ENCODE measurements at regions not wholly inside any gene's neighbourhood (a gene's known extent, or its start where the extent isn't known, plus 50 kb on each side); places are given as distances from the start of the nearest gene placed in this dataset.

DNA sequence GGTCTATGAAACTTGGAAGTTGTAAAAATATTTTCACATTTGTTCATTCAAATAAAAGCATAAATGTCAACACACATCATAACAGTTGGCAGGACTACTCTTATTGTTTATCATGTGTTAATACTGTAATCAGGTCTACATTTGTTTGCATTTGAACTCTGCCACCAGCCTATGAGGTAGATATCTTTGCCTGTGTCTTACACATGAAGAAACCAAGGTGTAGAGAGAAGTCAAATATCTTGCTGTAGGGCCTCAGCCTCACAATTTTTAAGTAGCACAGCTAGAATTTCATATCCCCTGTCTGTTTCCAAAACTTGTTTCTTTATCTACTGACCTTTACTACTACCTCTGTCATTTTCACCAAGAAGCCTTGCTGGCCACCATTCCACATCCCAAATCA, 161.9 kb downstream of the ZIC4 start:
- TF ChIP-seq, protein P1, sequence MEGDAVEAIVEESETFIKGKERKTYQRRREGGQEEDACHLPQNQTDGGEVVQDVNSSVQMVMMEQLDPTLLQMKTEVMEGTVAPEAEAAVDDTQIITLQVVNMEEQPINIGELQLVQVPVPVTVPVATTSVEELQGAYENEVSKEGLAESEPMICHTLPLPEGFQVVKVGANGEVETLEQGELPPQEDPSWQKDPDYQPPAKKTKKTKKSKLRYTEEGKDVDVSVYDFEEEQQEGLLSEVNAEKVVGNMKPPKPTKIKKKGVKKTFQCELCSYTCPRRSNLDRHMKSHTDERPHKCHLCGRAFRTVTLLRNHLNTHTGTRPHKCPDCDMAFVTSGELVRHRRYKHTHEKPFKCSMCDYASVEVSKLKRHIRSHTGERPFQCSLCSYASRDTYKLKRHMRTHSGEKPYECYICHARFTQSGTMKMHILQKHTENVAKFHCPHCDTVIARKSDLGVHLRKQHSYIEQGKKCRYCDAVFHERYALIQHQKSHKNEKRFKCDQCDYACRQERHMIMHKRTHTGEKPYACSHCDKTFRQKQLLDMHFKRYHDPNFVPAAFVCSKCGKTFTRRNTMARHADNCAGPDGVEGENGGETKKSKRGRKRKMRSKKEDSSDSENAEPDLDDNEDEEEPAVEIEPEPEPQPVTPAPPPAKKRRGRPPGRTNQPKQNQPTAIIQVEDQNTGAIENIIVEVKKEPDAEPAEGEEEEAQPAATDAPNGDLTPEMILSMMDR (IDR thresholded peaks at IDR 0.05): no peak
- TF ChIP-seq KAT7 (CRISPR knock-in tag; IDR thresholded peaks at IDR 0.05; ENCODE audit: borderline replicate concordance) (no peak), ZNF416 (CRISPR knock-in tag; IDR thresholded peaks at IDR 0.05) (no peak), ATF1 (CRISPR knock-in tag; IDR thresholded peaks at IDR 0.05) (no peak), GABPB1 (CRISPR knock-in tag; IDR thresholded peaks at IDR 0.05) (no peak), TP53 (CRISPR knock-in tag; IDR thresholded peaks at IDR 0.05) (no peak), ZNF121 (CRISPR knock-in tag; IDR thresholded peaks at IDR 0.05) (no peak), ESRRA (CRISPR knock-in tag; IDR thresholded peaks at IDR 0.05; ENCODE audit: borderline replicate concordance) (no peak)
- TF ChIP-seq, protein P2, sequence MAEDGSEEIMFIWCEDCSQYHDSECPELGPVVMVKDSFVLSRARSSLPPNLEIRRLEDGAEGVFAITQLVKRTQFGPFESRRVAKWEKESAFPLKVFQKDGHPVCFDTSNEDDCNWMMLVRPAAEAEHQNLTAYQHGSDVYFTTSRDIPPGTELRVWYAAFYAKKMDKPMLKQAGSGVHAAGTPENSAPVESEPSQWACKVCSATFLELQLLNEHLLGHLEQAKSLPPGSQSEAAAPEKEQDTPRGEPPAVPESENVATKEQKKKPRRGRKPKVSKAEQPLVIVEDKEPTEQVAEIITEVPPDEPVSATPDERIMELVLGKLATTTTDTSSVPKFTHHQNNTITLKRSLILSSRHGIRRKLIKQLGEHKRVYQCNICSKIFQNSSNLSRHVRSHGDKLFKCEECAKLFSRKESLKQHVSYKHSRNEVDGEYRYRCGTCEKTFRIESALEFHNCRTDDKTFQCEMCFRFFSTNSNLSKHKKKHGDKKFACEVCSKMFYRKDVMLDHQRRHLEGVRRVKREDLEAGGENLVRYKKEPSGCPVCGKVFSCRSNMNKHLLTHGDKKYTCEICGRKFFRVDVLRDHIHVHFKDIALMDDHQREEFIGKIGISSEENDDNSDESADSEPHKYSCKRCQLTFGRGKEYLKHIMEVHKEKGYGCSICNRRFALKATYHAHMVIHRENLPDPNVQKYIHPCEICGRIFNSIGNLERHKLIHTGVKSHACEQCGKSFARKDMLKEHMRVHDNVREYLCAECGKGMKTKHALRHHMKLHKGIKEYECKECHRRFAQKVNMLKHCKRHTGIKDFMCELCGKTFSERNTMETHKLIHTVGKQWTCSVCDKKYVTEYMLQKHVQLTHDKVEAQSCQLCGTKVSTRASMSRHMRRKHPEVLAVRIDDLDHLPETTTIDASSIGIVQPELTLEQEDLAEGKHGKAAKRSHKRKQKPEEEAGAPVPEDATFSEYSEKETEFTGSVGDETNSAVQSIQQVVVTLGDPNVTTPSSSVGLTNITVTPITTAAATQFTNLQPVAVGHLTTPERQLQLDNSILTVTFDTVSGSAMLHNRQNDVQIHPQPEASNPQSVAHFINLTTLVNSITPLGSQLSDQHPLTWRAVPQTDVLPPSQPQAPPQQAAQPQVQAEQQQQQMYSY (CRISPR knock-in tag; IDR thresholded peaks at IDR 0.05): no peak
- TF ChIP-seq, protein P3, sequence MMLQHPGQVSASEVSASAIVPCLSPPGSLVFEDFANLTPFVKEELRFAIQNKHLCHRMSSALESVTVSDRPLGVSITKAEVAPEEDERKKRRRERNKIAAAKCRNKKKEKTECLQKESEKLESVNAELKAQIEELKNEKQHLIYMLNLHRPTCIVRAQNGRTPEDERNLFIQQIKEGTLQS (CRISPR knock-in tag; conservative IDR thresholded peaks at IDR 0.05): no peak
- TF ChIP-seq, protein P4, sequence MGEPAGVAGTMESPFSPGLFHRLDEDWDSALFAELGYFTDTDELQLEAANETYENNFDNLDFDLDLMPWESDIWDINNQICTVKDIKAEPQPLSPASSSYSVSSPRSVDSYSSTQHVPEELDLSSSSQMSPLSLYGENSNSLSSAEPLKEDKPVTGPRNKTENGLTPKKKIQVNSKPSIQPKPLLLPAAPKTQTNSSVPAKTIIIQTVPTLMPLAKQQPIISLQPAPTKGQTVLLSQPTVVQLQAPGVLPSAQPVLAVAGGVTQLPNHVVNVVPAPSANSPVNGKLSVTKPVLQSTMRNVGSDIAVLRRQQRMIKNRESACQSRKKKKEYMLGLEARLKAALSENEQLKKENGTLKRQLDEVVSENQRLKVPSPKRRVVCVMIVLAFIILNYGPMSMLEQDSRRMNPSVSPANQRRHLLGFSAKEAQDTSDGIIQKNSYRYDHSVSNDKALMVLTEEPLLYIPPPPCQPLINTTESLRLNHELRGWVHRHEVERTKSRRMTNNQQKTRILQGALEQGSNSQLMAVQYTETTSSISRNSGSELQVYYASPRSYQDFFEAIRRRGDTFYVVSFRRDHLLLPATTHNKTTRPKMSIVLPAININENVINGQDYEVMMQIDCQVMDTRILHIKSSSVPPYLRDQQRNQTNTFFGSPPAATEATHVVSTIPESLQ (CRISPR knock-in tag; IDR thresholded peaks at IDR 0.05): no peak

Data from WTC11 (cell line).